ENCODE measurements at regions not wholly inside any gene's neighbourhood (a gene's known extent, or its start where the extent isn't known, plus 50 kb on each side); places are given as distances from the start of the nearest gene placed in this dataset.

DNA sequence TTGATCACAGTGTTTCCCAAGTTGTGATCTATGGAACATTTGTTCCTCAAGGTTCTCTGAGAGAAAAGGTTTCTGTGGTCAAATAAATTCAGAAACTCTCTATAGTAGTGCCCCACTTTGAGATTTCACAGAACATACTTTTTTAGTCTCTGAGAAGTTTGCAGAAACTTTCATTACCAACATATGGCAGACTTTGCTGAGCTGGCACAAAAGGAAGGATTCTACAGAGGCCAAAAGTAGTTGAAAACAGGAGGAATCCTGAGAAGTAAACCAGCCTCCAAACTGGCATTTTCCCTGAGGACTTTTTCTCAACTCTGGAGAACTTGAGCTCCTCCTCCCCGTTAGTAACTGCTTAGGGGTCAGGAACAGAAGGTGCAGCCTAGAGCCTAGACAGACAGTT is 117.8 kb upstream of the ESX1 start:
- Histone ChIP-seq H3K27ac (ENCODE audit: extremely low read length, insufficient read depth, low read length) (no peak overlapping the region), H3K4me2 (ENCODE audit: low read depth, low read length) (no peak overlapping the region), H3K36me3 (replicated peaks in 1 of 2; ENCODE audit: control insufficient read depth in 1 of 2, insufficient read depth in 2 of 2, low read length in 2 of 2) (no peaks in the 10 kb centered on the region), H3K79me2 (ENCODE audit: insufficient read depth, low read length) (no peaks in the 10 kb centered on the region), H3K9me3 (ENCODE audit: low read length) (no peaks in the 10 kb centered on the region), H3K4me1 (ENCODE audit: insufficient read depth, low read length) (no peaks in the 10 kb centered on the region), H2AFZ (ENCODE audit: low read length) (no peak overlapping the region), H3K27me3 (ENCODE audit: control insufficient read depth in 1 of 2, insufficient read depth in 2 of 2, low read length in 2 of 2) (no peaks in the 10 kb centered on the region), H3K9ac (ENCODE audit: insufficient read depth, low read depth, low read length) (no peak overlapping the region), H3K4me3 (replicated peaks in 1 of 3; ENCODE audit: insufficient read depth in 1 of 3, low read depth in 2 of 3, low read length in 3 of 3) (no peak overlapping the region), H4K20me1 (ENCODE audit: insufficient read depth, low read length) (no peaks in the 10 kb centered on the region)
- WGBS (ENCODE audit: low lambda C conversion rate), result 0% methylated on average over 1 of the region's 1 CpG
- no TSS peak for BruUV-seq (replicated peaks)
- in situ Hi-C loops (cut with HindIII; ENCODE audit: extremely low pct_ligation_motif_present, low pct_unique_long_range_greater_than_20kb), result no loop called here
- CTCF ChIA-PET (ENCODE audit: low intra/inter-chr PET ratio, low total read pairs), result no interaction called here
- 0 out of 2 replicates have a peak, but pooled peaks have one; percentile 28 for TF ChIP-seq MAFF (IDR thresholded peaks at IDR 0.05; ENCODE audit: low read depth, low read length)
- no peak for TF ChIP-seq ZNF382 (CRISPR knock-in tag; IDR thresholded peaks at IDR 0.05; ENCODE audit: borderline replicate concordance)
- no peak for TF ChIP-seq TBX2 (CRISPR knock-in tag; IDR thresholded peaks at IDR 0.05; ENCODE audit: borderline replicate concordance)
- peak in 1 of 2 experiments; percentile 57; a peak in 2 of 4 replicates for TF ChIP-seq MAFK (conservative IDR thresholded peaks at IDR 0.05 in 1 of 2, IDR thresholded peaks at IDR 0.05 in 1 of 2; ENCODE audit: low read length in 2 of 2)
- TF ChIP-seq ATF7-NPFF (CRISPR knock-in tag; IDR thresholded peaks at IDR 0.05; ENCODE audit: low read depth), result no peak
- no peak for TF ChIP-seq ZNF441 (CRISPR knock-in tag; IDR thresholded peaks at IDR 0.05; ENCODE audit: borderline replicate concordance)
- no peak for TF ChIP-seq SRSF4 (IDR thresholded peaks at IDR 0.05; ENCODE audit: low read depth, low read length, poor library complexity, severe bottlenecking)
- TF ChIP-seq, protein P1, sequence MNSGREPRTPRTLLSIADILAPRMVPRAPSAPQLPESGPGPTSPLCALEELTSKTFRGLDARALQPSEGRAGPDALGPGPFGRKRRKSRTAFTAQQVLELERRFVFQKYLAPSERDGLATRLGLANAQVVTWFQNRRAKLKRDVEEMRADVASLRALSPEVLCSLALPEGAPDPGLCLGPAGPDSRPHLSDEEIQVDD (CRISPR knock-in tag; IDR thresholded peaks at IDR 0.05; ENCODE audit: borderline replicate concordance), result no peak
- no peak for TF ChIP-seq GLI4 (CRISPR knock-in tag; IDR thresholded peaks at IDR 0.05; ENCODE audit: borderline replicate concordance)
- intact Hi-C loops (cut with micrococcal nuclease; ENCODE audit: unreplicated experiment), result no loop called here
- POLR2A ChIA-PET, result no interaction called here
- no peak for DNase-seq (ENCODE audit: low spot score)
- no peak for ATAC-seq
- no peak for FAIRE-seq

DNA sequence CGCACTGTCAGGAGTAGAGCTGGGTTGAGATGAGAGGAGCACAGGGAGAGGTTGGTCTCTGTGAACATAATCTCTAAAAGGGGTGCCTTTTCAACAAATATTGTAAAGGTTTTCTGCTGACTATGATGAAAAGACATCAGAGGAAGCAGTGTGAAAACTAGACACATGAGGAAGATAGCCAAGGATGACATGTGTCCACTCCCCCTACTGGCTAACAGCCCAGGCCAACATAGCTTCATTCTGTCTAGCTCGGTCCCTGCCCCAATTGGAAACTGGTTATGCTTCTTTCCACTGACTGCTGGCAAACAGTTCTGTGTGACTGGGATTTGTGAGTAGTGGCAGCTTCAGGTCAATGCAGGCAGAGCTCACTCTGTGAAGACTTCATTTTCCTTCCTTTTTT is 115.4 kb upstream of the ESX1 start:
- peak; percentile 84 for ATAC-seq
- Histone ChIP-seq H3K4me2 (ENCODE audit: low read depth, low read length) (no peak overlapping the region), H3K79me2 (ENCODE audit: insufficient read depth, low read length) (no peaks in the 10 kb centered on the region), H3K9ac (ENCODE audit: insufficient read depth, low read depth, low read length) (no peak overlapping the region), H3K27ac (ENCODE audit: extremely low read length, insufficient read depth, low read length) (no peak overlapping the region), H2AFZ (ENCODE audit: low read length) (no peak overlapping the region), H3K27me3 (ENCODE audit: control insufficient read depth in 1 of 2, insufficient read depth in 2 of 2, low read length in 2 of 2) (no peaks in the 10 kb centered on the region), H3K4me1 (ENCODE audit: insufficient read depth, low read length) (no peaks in the 10 kb centered on the region), H3K4me3 (replicated peaks in 1 of 3; ENCODE audit: insufficient read depth in 1 of 3, low read depth in 2 of 3, low read length in 3 of 3) (no peak overlapping the region), H3K36me3 (replicated peaks in 1 of 2; ENCODE audit: control insufficient read depth in 1 of 2, insufficient read depth in 2 of 2, low read length in 2 of 2) (no peaks in the 10 kb centered on the region), H3K9me3 (ENCODE audit: low read length) (no peaks in the 10 kb centered on the region), H4K20me1 (ENCODE audit: insufficient read depth, low read length) (no peaks in the 10 kb centered on the region)
- 7% methylated on average over 1 of the region's 2 CpGs for WGBS (ENCODE audit: low lambda C conversion rate)
- no TSS peak for BruUV-seq (replicated peaks)
- POLR2A ChIA-PET, result no interaction called here
- peak; percentile 23 for FAIRE-seq
- in situ Hi-C loops (cut with HindIII; ENCODE audit: extremely low pct_ligation_motif_present, low pct_unique_long_range_greater_than_20kb) (no loop called here), intact Hi-C loops (cut with micrococcal nuclease; ENCODE audit: unreplicated experiment) (no loop called here)
- DNase-seq (ENCODE audit: low spot score), result peak; percentile 6
- CTCF ChIA-PET (ENCODE audit: low intra/inter-chr PET ratio, low total read pairs), result no interaction called here
- TF ChIP-seq, protein P2, sequence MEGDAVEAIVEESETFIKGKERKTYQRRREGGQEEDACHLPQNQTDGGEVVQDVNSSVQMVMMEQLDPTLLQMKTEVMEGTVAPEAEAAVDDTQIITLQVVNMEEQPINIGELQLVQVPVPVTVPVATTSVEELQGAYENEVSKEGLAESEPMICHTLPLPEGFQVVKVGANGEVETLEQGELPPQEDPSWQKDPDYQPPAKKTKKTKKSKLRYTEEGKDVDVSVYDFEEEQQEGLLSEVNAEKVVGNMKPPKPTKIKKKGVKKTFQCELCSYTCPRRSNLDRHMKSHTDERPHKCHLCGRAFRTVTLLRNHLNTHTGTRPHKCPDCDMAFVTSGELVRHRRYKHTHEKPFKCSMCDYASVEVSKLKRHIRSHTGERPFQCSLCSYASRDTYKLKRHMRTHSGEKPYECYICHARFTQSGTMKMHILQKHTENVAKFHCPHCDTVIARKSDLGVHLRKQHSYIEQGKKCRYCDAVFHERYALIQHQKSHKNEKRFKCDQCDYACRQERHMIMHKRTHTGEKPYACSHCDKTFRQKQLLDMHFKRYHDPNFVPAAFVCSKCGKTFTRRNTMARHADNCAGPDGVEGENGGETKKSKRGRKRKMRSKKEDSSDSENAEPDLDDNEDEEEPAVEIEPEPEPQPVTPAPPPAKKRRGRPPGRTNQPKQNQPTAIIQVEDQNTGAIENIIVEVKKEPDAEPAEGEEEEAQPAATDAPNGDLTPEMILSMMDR (CRISPR knock-in tag; IDR thresholded peaks at IDR 0.05), result 0 out of 2 replicates have a peak, but pooled peaks have one; percentile 6
- TF ChIP-seq RBM22 (optimal IDR thresholded peaks at IDR 0.05; ENCODE audit: low read length), result no peak
- TF ChIP-seq AKAP8 (CRISPR knock-in tag; IDR thresholded peaks at IDR 0.05), result no peak
- TF ChIP-seq, protein P3, sequence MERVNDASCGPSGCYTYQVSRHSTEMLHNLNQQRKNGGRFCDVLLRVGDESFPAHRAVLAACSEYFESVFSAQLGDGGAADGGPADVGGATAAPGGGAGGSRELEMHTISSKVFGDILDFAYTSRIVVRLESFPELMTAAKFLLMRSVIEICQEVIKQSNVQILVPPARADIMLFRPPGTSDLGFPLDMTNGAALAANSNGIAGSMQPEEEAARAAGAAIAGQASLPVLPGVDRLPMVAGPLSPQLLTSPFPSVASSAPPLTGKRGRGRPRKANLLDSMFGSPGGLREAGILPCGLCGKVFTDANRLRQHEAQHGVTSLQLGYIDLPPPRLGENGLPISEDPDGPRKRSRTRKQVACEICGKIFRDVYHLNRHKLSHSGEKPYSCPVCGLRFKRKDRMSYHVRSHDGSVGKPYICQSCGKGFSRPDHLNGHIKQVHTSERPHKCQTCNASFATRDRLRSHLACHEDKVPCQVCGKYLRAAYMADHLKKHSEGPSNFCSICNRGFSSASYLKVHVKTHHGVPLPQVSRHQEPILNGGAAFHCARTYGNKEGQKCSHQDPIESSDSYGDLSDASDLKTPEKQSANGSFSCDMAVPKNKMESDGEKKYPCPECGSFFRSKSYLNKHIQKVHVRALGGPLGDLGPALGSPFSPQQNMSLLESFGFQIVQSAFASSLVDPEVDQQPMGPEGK (CRISPR knock-in tag; IDR thresholded peaks at IDR 0.05), result no peak
